ENCODE measurements at regions not wholly inside any gene's neighbourhood (a gene's known extent, or its start where the extent isn't known, plus 50 kb on each side); places are given as distances from the start of the nearest gene placed in this dataset.

GRCh38 chr5:61640179-61641021 lies 308.3 kb downstream of the ZSWIM6 start:
- H3K4me3 ChIP-seq (ENCODE audit: low read depth, low read length): no peak overlapping the region
- ChIA-PET POLR2A (interaction anchor here (1.1 kb wide), 1 partner anchor 309 kb away, joined by 3 read pairs; the partner anchor contains the start of gene ZSWIM6), CTCF (interaction anchor here (0.8 to 2.3 kb wide), 3 partner anchors 19 to 681 kb away, joined by 3 to 10 read pairs (median 3); no protein-coding TSS in a partner anchor)
- DNase-seq (ENCODE audit: low read depth, low spot score): no peak
- TF ChIP-seq CTCF (IDR thresholded peaks at IDR 0.05; ENCODE audit: insufficient read depth, low read length, missing control alignments): no peak

DNA sequence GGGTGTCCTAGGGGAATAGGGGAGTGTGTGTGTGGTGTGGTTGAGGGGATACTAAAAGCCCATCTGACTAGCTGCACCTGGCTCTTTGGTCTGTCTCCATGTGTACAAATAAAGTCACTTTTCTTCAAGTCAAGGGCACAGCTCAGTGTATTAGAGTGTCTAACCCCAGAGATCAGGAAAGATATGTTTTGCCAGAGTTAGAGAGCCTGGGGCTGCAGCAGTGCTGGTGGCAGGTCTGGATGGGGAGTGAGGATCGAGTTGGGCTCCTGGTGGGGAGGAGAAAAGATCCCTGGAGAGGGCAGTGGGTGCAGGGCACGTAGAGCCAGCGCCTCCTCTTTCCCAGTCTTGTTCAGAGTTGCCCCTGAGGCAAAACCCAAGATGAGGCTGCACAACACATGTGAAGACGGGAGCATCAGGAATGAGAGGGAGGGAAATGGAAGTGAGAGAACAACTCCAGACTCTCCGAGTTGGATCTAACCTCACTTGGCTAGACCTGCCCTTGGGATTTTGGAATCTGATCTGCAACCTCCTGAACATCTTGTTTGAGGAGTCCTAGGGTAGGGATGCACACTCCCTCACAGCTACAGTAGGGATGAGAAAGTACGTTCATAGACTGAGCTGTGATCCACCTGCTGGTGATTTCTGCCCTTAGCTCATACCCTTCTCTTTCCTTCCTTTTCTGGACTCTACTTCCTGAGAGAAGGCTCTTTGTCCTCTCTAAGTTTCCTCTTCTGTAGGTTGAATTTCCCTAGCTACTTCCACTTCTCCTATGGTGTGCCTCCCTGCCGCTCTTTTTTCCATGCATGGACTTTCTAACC lies 309.9 kb downstream of the ZSWIM6 start:
- H3K4me3 ChIP-seq (ENCODE audit: low read depth, low read length): no peak overlapping the region
- peak; percentile 38 for TF ChIP-seq CTCF (IDR thresholded peaks at IDR 0.05; ENCODE audit: insufficient read depth, low read length, missing control alignments)
- ChIA-PET CTCF (interaction anchor here (1.3 to 2.3 kb wide), 4 partner anchors 9 to 682 kb away, joined by 3 to 10 read pairs (median 4); no protein-coding TSS in a partner anchor), POLR2A (no interaction called here)
- DNase-seq (ENCODE audit: low read depth, low spot score): no peak

DNA sequence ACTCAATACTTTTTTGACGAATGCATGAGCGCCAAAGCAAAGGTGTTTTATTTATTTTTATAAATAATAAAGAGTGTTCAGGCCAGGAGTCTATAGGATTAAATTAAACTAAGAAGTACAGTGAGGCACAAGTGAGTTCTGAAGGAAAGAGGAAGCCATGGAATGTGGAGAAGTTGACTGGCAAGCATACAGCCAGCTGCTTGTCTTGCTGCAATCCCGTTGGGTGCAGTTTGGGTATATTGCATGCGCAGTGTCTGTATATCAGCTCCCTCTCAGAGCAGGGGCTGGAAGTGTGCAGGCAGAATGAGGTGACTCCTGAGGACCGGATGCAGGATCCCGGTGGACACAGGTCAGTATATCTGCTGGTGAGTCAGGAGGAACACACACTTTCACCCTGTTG lies 315.6 kb downstream of the ZSWIM6 start:
- ChIA-PET CTCF (interaction anchor here (5.2 kb wide), 1 partner anchor 11 kb away, joined by 39 read pairs; no protein-coding TSS in a partner anchor), POLR2A (no interaction called here)
- TF ChIP-seq CTCF (IDR thresholded peaks at IDR 0.05; ENCODE audit: insufficient read depth, low read length, missing control alignments): no peak
- H3K4me3 ChIP-seq (ENCODE audit: low read depth, low read length): no peak overlapping the region
- DNase-seq (ENCODE audit: low read depth, low spot score): no peak

- CTCF ChIA-PET: interaction anchor here (5.2 kb wide), 1 partner anchor 9 kb away, joined by 39 read pairs; no protein-coding TSS in a partner anchor
- POLR2A ChIA-PET: no interaction called here
- no peak overlapping the region for H3K4me3 ChIP-seq (ENCODE audit: low read depth, low read length)
- TF ChIP-seq CTCF (IDR thresholded peaks at IDR 0.05; ENCODE audit: insufficient read depth, low read length, missing control alignments): no peak
- no peak for DNase-seq (ENCODE audit: low read depth, low spot score)
These were observed 317.2 kb downstream of the ZSWIM6 start for GRCh38 chr5:61649231-61649630.

DNA sequence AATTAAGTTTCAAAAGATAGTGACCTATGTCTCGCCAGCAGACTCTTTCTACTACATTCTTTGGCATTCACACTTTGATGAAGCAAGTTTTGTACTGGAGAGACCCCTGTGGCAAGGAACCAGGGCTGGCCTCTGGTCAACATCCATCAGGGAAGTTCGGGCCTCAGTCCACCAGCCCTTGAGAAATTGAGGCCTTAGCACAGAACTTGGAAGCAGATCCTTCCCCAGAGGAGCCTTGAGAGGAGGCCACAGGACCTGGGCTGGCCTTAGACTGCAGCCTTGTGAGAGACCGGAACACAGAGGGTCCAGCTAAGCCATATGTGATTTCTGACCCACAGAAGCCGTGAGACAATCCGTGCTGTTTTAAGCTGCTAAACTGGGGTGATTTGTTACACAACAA lies 317.9 kb downstream of the ZSWIM6 start:
- TF ChIP-seq CTCF (IDR thresholded peaks at IDR 0.05; ENCODE audit: insufficient read depth, low read length, missing control alignments): no peak
- ChIA-PET CTCF (no interaction called here), POLR2A (no interaction called here)
- no peak overlapping the region for H3K4me3 ChIP-seq (ENCODE audit: low read depth, low read length)
- DNase-seq (ENCODE audit: low read depth, low spot score): no peak

DNA sequence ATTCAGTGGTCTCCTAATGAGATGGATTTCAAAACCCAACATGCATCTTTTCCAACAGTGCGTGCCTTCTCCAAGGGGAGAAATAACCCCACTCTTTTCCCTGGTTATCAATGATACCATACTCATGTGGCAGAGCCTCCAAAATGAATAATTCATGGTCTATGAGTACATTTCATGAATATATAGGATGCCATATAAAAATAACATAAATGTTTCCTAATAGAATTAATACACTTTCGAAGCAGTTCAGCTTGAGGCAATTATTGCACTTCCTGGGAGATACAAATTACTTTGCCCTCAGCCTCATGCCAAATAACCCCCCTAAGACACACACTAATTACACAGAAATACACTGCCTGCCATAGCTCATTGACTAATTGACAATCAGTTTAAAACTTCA lies 318.6 kb downstream of the ZSWIM6 start:
- no peak for TF ChIP-seq CTCF (IDR thresholded peaks at IDR 0.05; ENCODE audit: insufficient read depth, low read length, missing control alignments)
- no peak overlapping the region for H3K4me3 ChIP-seq (ENCODE audit: low read depth, low read length)
- ChIA-PET CTCF (interaction anchor here (1.3 kb wide), 1 partner anchor 8 kb away, joined by 4 read pairs; no protein-coding TSS in a partner anchor), POLR2A (no interaction called here)
- no peak for DNase-seq (ENCODE audit: low read depth, low spot score)
